ENCODE measurements at regions not wholly inside any gene's neighbourhood (a gene's known extent, or its start where the extent isn't known, plus 50 kb on each side); places are given as distances from the start of the nearest gene placed in this dataset.

DNA sequence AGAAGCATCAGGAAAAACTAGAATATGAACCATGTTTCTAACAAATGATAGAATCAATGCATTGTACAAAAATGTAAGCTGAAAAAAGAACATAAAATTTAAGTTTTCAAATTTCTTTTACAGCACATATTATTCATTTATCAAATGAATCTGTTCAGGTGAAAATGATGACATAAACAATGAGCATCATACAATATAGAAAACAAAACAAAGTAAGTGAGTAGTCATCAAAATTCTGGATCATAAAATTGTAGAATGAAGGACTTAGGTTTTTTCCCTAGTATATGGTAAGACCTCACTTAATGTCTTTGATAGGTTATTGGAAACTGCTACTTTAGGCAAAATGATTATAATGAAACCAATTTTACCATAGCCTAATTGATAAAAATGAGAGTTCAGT, 427.0 kb upstream of the KCNH7 start:
- TF ChIP-seq, protein P1, sequence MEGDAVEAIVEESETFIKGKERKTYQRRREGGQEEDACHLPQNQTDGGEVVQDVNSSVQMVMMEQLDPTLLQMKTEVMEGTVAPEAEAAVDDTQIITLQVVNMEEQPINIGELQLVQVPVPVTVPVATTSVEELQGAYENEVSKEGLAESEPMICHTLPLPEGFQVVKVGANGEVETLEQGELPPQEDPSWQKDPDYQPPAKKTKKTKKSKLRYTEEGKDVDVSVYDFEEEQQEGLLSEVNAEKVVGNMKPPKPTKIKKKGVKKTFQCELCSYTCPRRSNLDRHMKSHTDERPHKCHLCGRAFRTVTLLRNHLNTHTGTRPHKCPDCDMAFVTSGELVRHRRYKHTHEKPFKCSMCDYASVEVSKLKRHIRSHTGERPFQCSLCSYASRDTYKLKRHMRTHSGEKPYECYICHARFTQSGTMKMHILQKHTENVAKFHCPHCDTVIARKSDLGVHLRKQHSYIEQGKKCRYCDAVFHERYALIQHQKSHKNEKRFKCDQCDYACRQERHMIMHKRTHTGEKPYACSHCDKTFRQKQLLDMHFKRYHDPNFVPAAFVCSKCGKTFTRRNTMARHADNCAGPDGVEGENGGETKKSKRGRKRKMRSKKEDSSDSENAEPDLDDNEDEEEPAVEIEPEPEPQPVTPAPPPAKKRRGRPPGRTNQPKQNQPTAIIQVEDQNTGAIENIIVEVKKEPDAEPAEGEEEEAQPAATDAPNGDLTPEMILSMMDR (IDR thresholded peaks at IDR 0.05) = no peak
- no peak overlapping the region for H3K27ac ChIP-seq
- no peaks in the 10 kb centered on the region for H3K27me3 ChIP-seq
- intact Hi-C loops (cut with DNase I) = no loop called here
- no peaks in the 10 kb centered on the region for H3K4me1 ChIP-seq
- no peaks in the 10 kb centered on the region for H3K9me3 ChIP-seq
- no peak overlapping the region for H3K4me3 ChIP-seq
- no peak for DNase-seq (ENCODE audit: low spot score in 2 of 2)
- no peaks in the 10 kb centered on the region for H3K36me3 ChIP-seq

DNA sequence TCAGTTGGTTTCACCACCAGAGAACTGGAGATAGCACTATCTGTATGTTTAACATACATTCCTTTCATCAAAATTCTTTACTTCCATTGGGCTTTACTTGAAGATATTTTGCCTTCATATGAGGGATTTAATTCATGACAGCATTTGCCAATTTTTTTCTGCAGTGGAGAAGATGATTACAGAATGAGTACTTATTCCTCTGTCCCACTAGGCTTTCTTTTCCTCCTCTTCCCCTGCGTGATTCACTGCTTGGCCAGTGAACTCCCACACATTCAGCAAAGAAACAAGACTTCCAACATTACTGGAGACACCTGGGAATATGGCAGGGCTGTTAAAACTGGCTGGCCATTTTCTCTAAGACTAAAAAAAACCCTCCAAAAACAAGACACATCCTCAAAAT, 425.8 kb upstream of the KCNH7 start:
- intact Hi-C loops (cut with DNase I) = no loop called here
- Histone ChIP-seq H3K4me3 (no peak overlapping the region), H3K4me1 (no peaks in the 10 kb centered on the region), H3K27ac (no peak overlapping the region), H3K36me3 (no peaks in the 10 kb centered on the region), H3K27me3 (no peaks in the 10 kb centered on the region), H3K9me3 (no peaks in the 10 kb centered on the region)
- TF ChIP-seq, protein P1 (IDR thresholded peaks at IDR 0.05) = no peak
- DNase-seq (ENCODE audit: low spot score in 2 of 2) = no peak

DNA sequence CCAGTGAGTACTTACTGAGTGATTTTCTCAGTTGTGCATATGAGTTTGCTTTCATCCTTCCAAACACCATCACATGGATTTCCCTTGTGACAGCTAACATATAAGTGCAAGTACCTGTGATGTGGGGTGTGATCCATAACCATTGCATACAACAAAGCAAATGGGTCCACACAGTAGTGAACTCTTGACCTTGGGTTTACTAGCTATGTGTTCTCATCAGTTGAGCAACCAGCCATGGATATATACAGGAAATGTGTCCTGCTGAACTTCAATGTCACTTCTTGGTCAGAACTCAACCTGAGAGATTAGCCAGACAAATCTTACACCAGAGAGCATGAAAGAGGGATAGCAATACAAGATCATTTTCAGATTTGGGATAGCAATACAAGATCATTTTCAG, 420.9 kb upstream of the KCNH7 start:
- no peak overlapping the region for H3K27ac ChIP-seq
- no peaks in the 10 kb centered on the region for H3K27me3 ChIP-seq
- intact Hi-C loops (cut with DNase I) = no loop called here
- H3K4me1 ChIP-seq = no peaks in the 10 kb centered on the region
- no peaks in the 10 kb centered on the region for H3K36me3 ChIP-seq
- H3K9me3 ChIP-seq = no peaks in the 10 kb centered on the region
- no peak overlapping the region for H3K4me3 ChIP-seq
- TF ChIP-seq, protein P1 (IDR thresholded peaks at IDR 0.05) = no peak
- DNase-seq (ENCODE audit: low spot score in 2 of 2) = no peak

DNA sequence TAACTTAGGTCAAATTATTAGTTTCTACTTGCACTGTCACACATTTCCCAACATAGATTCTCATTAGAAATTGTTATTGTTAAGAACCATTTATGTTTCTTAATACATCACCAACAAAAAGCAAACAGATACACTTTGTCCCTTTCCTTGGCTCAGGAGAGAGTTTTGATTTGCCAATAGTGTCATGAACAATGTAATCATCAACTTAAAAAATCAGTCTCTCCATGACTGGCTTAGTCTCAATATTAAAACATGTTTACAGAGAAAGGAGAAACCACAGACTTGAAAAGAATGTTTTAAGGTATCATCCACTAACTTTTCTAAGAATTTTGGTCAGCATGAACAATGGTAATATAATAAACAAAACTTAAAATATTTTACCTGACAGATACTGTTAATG, 416.5 kb upstream of the KCNH7 start:
- Histone ChIP-seq H3K36me3 (no peaks in the 10 kb centered on the region), H3K27ac (no peak overlapping the region), H3K4me3 (no peak overlapping the region), H3K4me1 (no peaks in the 10 kb centered on the region), H3K27me3 (no peaks in the 10 kb centered on the region), H3K9me3 (no peaks in the 10 kb centered on the region)
- intact Hi-C loops (cut with DNase I) = no loop called here
- TF ChIP-seq, protein P1 (IDR thresholded peaks at IDR 0.05) = no peak
- DNase-seq (ENCODE audit: low spot score in 2 of 2) = no peak

DNA sequence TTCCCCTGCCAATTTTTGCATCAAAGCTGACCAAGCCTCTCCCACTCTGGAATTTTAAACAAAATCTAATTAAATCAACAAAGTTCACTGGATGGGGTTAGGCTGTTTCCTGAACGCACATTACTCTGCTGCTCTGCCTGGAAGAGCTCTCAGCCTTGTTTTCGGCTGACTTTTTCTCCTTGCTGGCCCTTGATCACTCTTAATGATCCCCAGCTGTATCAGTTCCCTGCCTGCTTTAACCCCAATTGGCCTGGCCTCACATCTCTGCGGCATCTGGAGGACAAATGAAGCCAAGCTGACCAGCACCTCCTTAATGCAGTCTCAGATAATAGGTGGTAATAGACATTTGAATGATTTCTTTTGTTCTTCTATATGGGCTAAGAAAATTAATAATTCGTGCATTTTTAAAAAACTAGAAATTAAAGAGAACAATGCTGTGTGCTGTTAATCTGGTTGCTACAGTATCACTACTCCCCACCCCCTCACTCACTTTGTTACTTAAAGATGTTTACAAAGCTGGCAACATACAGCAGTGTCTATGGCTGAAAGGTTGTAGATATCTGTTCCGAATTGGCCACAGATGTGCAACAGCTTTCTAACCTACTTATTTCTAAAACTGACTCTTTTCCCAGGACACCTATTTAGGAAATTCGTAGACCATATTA, 415.2 kb upstream of the KCNH7 start:
- TF ChIP-seq, protein P1 (IDR thresholded peaks at IDR 0.05) = no peak
- Histone ChIP-seq H3K9me3 (no peaks in the 10 kb centered on the region), H3K27me3 (no peaks in the 10 kb centered on the region), H3K27ac (no peak overlapping the region), H3K4me1 (no peaks in the 10 kb centered on the region), H3K4me3 (no peak overlapping the region), H3K36me3 (no peaks in the 10 kb centered on the region)
- DNase-seq (ENCODE audit: low spot score in 2 of 2) = no peak
- intact Hi-C loops (cut with DNase I) = no loop called here

DNA sequence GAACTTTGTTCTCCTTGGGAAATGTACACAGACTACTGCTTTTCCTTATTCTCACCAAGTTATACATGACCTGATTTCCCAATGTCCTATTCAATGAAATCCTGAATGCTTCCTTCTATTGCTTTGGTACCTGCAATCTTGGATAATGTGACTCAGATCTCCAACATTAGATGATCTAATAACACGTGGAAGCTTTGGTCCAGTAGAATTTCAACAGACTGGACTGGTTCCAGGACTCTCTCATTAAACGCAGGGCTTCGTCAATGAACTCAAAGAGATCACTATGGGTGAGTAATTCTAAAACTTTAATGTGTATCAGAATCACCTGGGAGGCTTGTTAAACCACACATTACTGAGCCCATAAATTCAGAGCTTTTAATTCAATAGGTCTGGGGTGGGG, 413.6 kb upstream of the KCNH7 start:
- Histone ChIP-seq H3K36me3 (no peaks in the 10 kb centered on the region), H3K4me1 (no peaks in the 10 kb centered on the region), H3K9me3 (no peaks in the 10 kb centered on the region), H3K4me3 (no peak overlapping the region), H3K27ac (no peak overlapping the region), H3K27me3 (no peaks in the 10 kb centered on the region)
- intact Hi-C loops (cut with DNase I) = no loop called here
- DNase-seq (ENCODE audit: low spot score in 2 of 2) = no peak
- TF ChIP-seq, protein P1 (IDR thresholded peaks at IDR 0.05) = no peak

All from ascending aorta (tissue), 2 donors.